NOMO-1 (cell line): ENCODE measurements at regions not wholly inside any gene's neighbourhood (a gene's known extent, or its start where the extent isn't known, plus 50 kb on each side); places are given as distances from the start of the nearest gene placed in this dataset.

Source experiments
- DNase-seq, 2 experiments: peaks; one replicate each; lab custom pipeline; 2025; ENCODE audit not compliant: unreplicated experiment in 2 of 2; lab: John Stamatoyannopoulos, UW

- DNase-seq = no peak
These were observed 58.8 kb upstream of the FOXG1 start for GRCh38 chr14:28707814-28708213.

GRCh38 chr14:28709571-28710305, 56.8 kb upstream of the FOXG1 start:
- DNase-seq = no peak
